Loucy (cell line): ENCODE measurements at regions not wholly inside any gene's neighbourhood (a gene's known extent, or its start where the extent isn't known, plus 50 kb on each side); places are given as distances from the start of the nearest gene placed in this dataset.

Experiments used
- H2AFZ ChIP-seq: fragments of 200-600 bp; sonication (generic); 2 replicates; pipeline ENCODE4 v1.6.0; 2016; ENCODE audit warnings: antibody characterized with exemption, mild to moderate bottlenecking, low read length, moderate library complexity
- H3F3A ChIP-seq: fragments of 200-600 bp; 2 replicates; pipeline ENCODE4 v1.6.0; 2016; ENCODE audit warnings: antibody characterized with exemption, low read depth, mild to moderate bottlenecking
- H3K27me3 ChIP-seq: fragments of 200-600 bp; sonication (generic); 2 replicates; pipeline ENCODE4 v1.6.1; 2014; ENCODE audit warnings: low read length, mild to moderate bottlenecking; ENCODE audit not compliant: insufficient read depth, poor library complexity, severe bottlenecking
- H3K36me3 ChIP-seq: fragments of 200-600 bp; sonication (generic); 2 replicates; pipeline ENCODE4 v1.6.1; 2016; ENCODE audit warnings: low read length; ENCODE audit not compliant: insufficient read depth
- H3K4me1 ChIP-seq: fragments of 200-600 bp; sonication (generic); 2 replicates; pipeline ENCODE4 v1.5.1; 2014; ENCODE audit warnings: low read length, mild to moderate bottlenecking; ENCODE audit not compliant: insufficient read depth, poor library complexity, severe bottlenecking
- H3K4me2 ChIP-seq: fragments of 200-600 bp; sonication (generic); 2 replicates; pipeline ENCODE4 v1.6.0; 2014; ENCODE audit warnings: antibody characterized with exemption, low read length, low read depth, mild to moderate bottlenecking; ENCODE audit not compliant: poor library complexity, severe bottlenecking
- H3K4me3 ChIP-seq: fragments of 200-600 bp; sonication (generic); 2 replicates; pipeline ENCODE4 v1.5.1; 2014; ENCODE audit warnings: low read length, mild to moderate bottlenecking, mixed read lengths; ENCODE audit not compliant: poor library complexity, severe bottlenecking
- H3K79me2 ChIP-seq: fragments of 200-600 bp; sonication (generic); 2 replicates; pipeline ENCODE4 v1.6.1; 2014; ENCODE audit warnings: low read length; ENCODE audit not compliant: insufficient read depth
- H3K9ac ChIP-seq: fragments of 200-600 bp; sonication (generic); 2 replicates; pipeline ENCODE4 v1.6.0; 2014; ENCODE audit warnings: mild to moderate bottlenecking, low read depth, low read length, moderate library complexity; ENCODE audit not compliant: poor library complexity, severe bottlenecking
- H3K9me2 ChIP-seq: fragments of 200-600 bp; sonication (generic); replicated peaks from 2 replicates; pipeline ENCODE4 v1.6.1; 2016; ENCODE audit warnings: low read depth, low read length, mixed read lengths
- H3K9me3 ChIP-seq: fragments of 200-600 bp; sonication (generic); 2 replicates; pipeline ENCODE4 v1.6.1; 2014; ENCODE audit warnings: mild to moderate bottlenecking, antibody characterized with exemption, low read length, low read depth; ENCODE audit not compliant: insufficient read depth
- H4K20me1 ChIP-seq: fragments of 200-600 bp; sonication (generic); 2 replicates; pipeline ENCODE4 v1.6.0; 2014; ENCODE audit warnings: antibody characterized with exemption, low read length, mild to moderate bottlenecking; ENCODE audit not compliant: insufficient read depth, poor library complexity, severe bottlenecking
- EZH2phosphoT487 ChIP-seq: fragments of 200-600 bp; IDR thresholded peaks from 2 replicates; pipeline ENCODE4 v1.6.1; 2018; ENCODE audit warnings: antibody characterized with exemption, mild to moderate bottlenecking, moderate library complexity, borderline replicate concordance
- TF ChIP-seq, protein P1 (sequence below): fragments of 200-600 bp; sonication (generic); conservative IDR thresholded peaks from 2 replicates; pipeline ENCODE4 v1.5.1; 2014; ENCODE audit warnings: mild to moderate bottlenecking, antibody characterized with exemption, low read length

DNA sequence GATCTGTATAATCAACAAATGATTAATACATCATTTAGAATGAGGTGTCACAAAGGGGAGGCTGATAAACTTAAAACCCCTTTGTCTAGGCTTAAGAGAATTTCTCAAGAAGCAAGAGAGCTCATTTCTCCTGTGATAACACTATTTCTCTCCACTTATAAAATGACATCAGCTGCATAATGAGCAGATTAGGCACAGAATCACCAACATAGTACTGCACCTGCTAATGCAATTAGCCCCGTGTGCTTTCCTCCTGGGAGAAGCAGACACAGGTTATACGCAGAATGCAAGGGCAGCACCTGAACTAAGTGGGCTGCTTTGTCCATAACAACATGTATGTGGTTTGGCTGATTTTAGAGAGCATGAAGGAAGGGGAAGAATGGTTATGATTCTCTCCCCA is 515.3 kb upstream of the CFAP20DC start:
- no peak overlapping the region for H2AFZ ChIP-seq
- H3K4me3 ChIP-seq: no peak overlapping the region
- TF ChIP-seq EZH2phosphoT487: no peak
- TF ChIP-seq, protein P1, sequence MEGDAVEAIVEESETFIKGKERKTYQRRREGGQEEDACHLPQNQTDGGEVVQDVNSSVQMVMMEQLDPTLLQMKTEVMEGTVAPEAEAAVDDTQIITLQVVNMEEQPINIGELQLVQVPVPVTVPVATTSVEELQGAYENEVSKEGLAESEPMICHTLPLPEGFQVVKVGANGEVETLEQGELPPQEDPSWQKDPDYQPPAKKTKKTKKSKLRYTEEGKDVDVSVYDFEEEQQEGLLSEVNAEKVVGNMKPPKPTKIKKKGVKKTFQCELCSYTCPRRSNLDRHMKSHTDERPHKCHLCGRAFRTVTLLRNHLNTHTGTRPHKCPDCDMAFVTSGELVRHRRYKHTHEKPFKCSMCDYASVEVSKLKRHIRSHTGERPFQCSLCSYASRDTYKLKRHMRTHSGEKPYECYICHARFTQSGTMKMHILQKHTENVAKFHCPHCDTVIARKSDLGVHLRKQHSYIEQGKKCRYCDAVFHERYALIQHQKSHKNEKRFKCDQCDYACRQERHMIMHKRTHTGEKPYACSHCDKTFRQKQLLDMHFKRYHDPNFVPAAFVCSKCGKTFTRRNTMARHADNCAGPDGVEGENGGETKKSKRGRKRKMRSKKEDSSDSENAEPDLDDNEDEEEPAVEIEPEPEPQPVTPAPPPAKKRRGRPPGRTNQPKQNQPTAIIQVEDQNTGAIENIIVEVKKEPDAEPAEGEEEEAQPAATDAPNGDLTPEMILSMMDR: no peak
- H3F3A ChIP-seq: no peaks in the 10 kb centered on the region
- H3K9ac ChIP-seq: no peak overlapping the region
- no peaks in the 10 kb centered on the region for H3K9me3 ChIP-seq
- H3K36me3 ChIP-seq: no peaks in the 10 kb centered on the region
- H3K4me1 ChIP-seq: no peaks in the 10 kb centered on the region
- H3K4me2 ChIP-seq: no peak overlapping the region
- no peaks in the 10 kb centered on the region for H3K9me2 ChIP-seq
- no peaks in the 10 kb centered on the region for H3K79me2 ChIP-seq
- H3K27me3 ChIP-seq: no peaks in the 10 kb centered on the region
- no peaks in the 10 kb centered on the region for H4K20me1 ChIP-seq

DNA sequence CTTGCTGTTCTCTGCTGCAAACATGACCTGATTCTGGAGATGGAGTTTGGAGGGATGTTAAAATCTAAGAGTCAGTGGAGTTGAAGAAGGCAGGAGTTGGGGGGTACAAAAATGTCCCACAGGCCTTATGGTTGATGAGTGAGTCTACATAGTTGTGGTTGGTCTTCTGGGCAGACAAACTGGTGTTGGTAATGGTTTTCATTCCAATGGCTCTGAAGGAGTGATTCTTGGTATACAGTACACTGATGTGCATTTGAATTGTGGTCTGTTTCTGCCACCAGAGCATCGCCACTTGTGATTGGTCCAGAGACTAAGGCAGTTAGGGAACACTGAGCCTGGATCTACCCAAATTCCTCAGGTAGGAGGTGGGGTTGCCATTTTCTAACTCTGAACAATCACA is 514.1 kb upstream of the CFAP20DC start:
- Histone ChIP-seq H3F3A (no peaks in the 10 kb centered on the region), H2AFZ (no peak overlapping the region), H3K9me3 (no peaks in the 10 kb centered on the region), H4K20me1 (no peaks in the 10 kb centered on the region), H3K9me2 (no peaks in the 10 kb centered on the region), H3K36me3 (no peaks in the 10 kb centered on the region), H3K27me3 (no peaks in the 10 kb centered on the region), H3K4me3 (no peak overlapping the region), H3K4me1 (peaks cover 8% of the 10 kb centered on the region), H3K79me2 (no peaks in the 10 kb centered on the region), H3K9ac (no peak overlapping the region), H3K4me2 (no peak overlapping the region)
- TF ChIP-seq EZH2phosphoT487: no peak
- TF ChIP-seq, protein P1: no peak

DNA sequence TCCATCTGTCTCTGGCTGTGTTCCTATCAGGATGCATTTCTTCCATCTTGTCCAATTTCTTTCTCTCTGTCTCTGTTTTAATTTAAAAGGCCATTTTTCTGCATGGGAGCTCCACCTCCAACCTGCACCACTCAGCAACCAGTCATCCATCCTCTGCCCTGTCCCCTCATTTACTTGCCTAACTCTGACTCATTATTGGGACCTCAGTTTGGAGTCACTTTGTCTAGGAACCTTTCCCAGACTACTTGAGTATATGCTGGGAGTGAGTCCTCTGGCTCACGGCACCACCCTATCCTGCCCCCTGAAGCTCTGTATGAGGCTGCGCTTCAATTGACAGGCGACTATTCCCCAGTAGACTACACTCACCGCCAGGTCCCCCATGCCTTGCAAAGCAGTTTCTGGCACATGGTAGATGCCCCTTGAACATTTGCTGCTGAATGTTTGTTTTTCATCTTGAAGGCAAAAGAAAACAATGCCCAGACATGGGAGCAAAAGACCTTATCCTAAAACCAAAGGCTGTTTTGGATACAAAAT is 513.3 kb upstream of the CFAP20DC start:
- Histone ChIP-seq H2AFZ (no peak overlapping the region), H3K9ac (no peak overlapping the region), H3K4me2 (no peak overlapping the region), H3K4me3 (no peak overlapping the region), H3K9me3 (no peaks in the 10 kb centered on the region), H3K4me1 (peaks cover 8% of the 10 kb centered on the region), H4K20me1 (no peaks in the 10 kb centered on the region), H3K27me3 (no peaks in the 10 kb centered on the region), H3K9me2 (no peaks in the 10 kb centered on the region), H3K79me2 (no peaks in the 10 kb centered on the region), H3K36me3 (no peaks in the 10 kb centered on the region), H3F3A (no peaks in the 10 kb centered on the region)
- TF ChIP-seq, protein P1: no peak
